Caco-2 (cell line): ENCODE measurements at regions not wholly inside any gene's neighbourhood (a gene's known extent, or its start where the extent isn't known, plus 50 kb on each side); places are given as distances from the start of the nearest gene placed in this dataset.

Source experiments
- BruUV-seq: library from RNA; stranded (reverse); fragments of 400-500 nt; replicated peaks from 2 replicates; lab custom pipeline; 2021; lab: Mats Ljungman, UMichigan
- CTCF ChIA-PET: fragments of 300-600 bp; sonication (Branson Sonifier 250); formaldehyde crosslinking; loops from one replicate; lab custom pipeline; 2022; ENCODE audit warnings: antibody characterized with exemption; lab: Charles Lee
- POLR2A ChIA-PET: fragments of 300-600 bp; sonication (Branson Sonifier 250); formaldehyde crosslinking; loops from one replicate; lab custom pipeline; 2022; ENCODE audit warnings: antibody characterized with exemption; lab: Charles Lee
- DNase-seq, 2 experiments: peaks; one replicate each; pipeline versions ENCODE4 v3.0.0 to v3.0.0-alpha.2; 2020 to 2022
- H3K27me3 ChIP-seq: replicated peaks from 2 replicates; pipeline ENCODE4 v1.6.0; 2011; ENCODE audit warnings: low read length; ENCODE audit not compliant: control insufficient read depth, insufficient read depth
- H3K36me3 ChIP-seq: 2 replicates; pipeline ENCODE4 v1.5.1; 2011; ENCODE audit warnings: low read length; ENCODE audit not compliant: control insufficient read depth, insufficient read depth
- H3K4me1 ChIP-seq: fragments of 250-450 bp; sonication (Bioruptor Pico); 2 replicates; pipeline ENCODE4 v1.5.1; 2020; ENCODE audit warnings: mild to moderate bottlenecking
- H3K4me3 ChIP-seq: 2 replicates; pipeline ENCODE4 v1.5.1; 2011; ENCODE audit warnings: low read depth, mild to moderate bottlenecking, control low read depth, low read length
- H3K9me3 ChIP-seq: fragments of 250-450 bp; sonication (Bioruptor Pico); 2 replicates; pipeline ENCODE4 v1.5.1; 2020; ENCODE audit warnings: mild to moderate bottlenecking, moderate library complexity
- H3K27ac Mint-ChIP-seq: one replicate; pipeline ENCODE4 v1.8.0; 2022; ENCODE audit warnings: mixed read lengths; ENCODE audit not compliant: unreplicated experiment
- H3K27me3 Mint-ChIP-seq: one replicate; pipeline ENCODE4 v1.8.0; 2022; ENCODE audit warnings: mixed read lengths; ENCODE audit not compliant: insufficient read depth, unreplicated experiment
- H3K36me3 Mint-ChIP-seq: one replicate; pipeline ENCODE4 v1.8.0; 2022; ENCODE audit warnings: mild to moderate bottlenecking, mixed read lengths; ENCODE audit not compliant: insufficient read depth, unreplicated experiment
- H3K4me1 Mint-ChIP-seq: one replicate; pipeline ENCODE4 v1.8.0; 2022; ENCODE audit warnings: low read depth, mixed read lengths; ENCODE audit not compliant: unreplicated experiment
- H3K4me3 Mint-ChIP-seq: one replicate; pipeline ENCODE4 v1.8.0; 2022; ENCODE audit warnings: mild to moderate bottlenecking, moderate library complexity, mixed read lengths; ENCODE audit not compliant: unreplicated experiment
- H3K9me3 Mint-ChIP-seq: one replicate; pipeline ENCODE4 v1.8.0; 2022; ENCODE audit warnings: mixed read lengths; ENCODE audit not compliant: unreplicated experiment
- CTCF ChIP-seq, 2 experiments: fragments of 200-600 bp in 1 of 2; IDR thresholded peaks; 1 replicate in 1 of 2; 2 replicates in 1 of 2; pipeline versions ENCODE4 v1.5.1 to v1.8.0; 2011 to 2022; ENCODE audit warnings: antibody characterized with exemption in 1 of 2, control low read depth in 1 of 2, inconsistent platforms in 1 of 2, low read depth in 1 of 2, low read length in 1 of 2, mild to moderate bottlenecking in 1 of 2, moderate library complexity in 1 of 2; ENCODE audit not compliant: insufficient read depth in 1 of 2, severe bottlenecking in 1 of 2, unreplicated experiment in 1 of 2
- intact Hi-C: fragments of 100-400 bp; cut with micrococcal nuclease; formaldehyde crosslinking; loops from one replicate; pipeline ENCODE4 v1.10.0; 2022; ENCODE audit not compliant: unreplicated experiment

GRCh38 chr5:82905986-82906385, 171.2 kb downstream of the TMEM167A start:
- Histone ChIP-seq H3K36me3 (no peaks in the 10 kb centered on the region), H3K27me3 (no peaks in the 10 kb centered on the region), H3K4me3 (no peak overlapping the region), H3K9me3 (peaks cover 6% of the 10 kb centered on the region; the same call in 1 of the 2 replicates), H3K4me1 (no peaks in the 10 kb centered on the region)
- peaks cover 13% of the 10 kb centered on the region for H3K4me1 Mint-ChIP-seq
- H3K27ac Mint-ChIP-seq = no peak overlapping the region
- no peak for TF ChIP-seq CTCF (IDR thresholded peaks at IDR 0.05; ENCODE audit: insufficient read depth in 1 of 2, low read depth in 1 of 2, low read length in 1 of 2, severe bottlenecking in 1 of 2, unreplicated experiment in 1 of 2)
- H3K36me3 Mint-ChIP-seq = no peaks in the 10 kb centered on the region
- no TSS peak for BruUV-seq
- POLR2A ChIA-PET = no interaction called here
- H3K27me3 Mint-ChIP-seq = no peaks in the 10 kb centered on the region
- CTCF ChIA-PET = no interaction called here
- H3K4me3 Mint-ChIP-seq = no peak overlapping the region
- DNase-seq = no peak
- peaks cover 23% of the 10 kb centered on the region for H3K9me3 Mint-ChIP-seq
- intact Hi-C loops = no loop called here

DNA sequence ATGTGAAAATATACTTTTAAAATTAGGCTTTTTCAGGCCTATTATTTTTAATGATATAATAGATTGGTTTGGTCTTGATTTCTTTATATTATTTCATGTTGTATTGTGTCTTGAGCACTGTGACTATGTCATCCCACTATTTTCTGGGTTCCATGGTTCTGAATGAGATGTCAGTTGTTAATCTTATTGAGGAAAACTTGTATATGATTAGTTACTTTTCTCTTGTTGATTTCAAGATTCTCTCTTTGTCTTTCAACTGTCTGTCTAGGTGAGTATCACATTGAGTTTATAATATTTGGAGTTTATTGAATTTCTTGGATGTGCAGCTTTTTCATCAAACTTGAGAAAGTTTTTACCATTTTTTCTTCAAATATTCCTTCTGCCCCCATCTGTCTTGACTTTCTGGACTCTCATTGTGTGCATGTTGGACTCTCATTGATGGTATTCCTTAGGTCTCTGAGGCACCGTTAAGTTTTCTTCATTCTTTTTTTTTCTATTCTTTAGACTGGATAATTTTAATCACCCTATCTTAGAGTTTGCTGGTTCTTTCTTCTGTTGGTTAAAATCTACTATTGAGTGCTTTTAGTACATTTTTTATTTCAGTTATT, 175.8 kb downstream of the TMEM167A start:
- Mint-ChIP-seq H3K9me3 (peaks cover 42% of the 10 kb centered on the region), H3K27ac (no peak overlapping the region)
- BruUV-seq = no TSS peak

GRCh38 chr5:82894716-82895115, 182.5 kb downstream of the TMEM167A start:
- H3K27me3 Mint-ChIP-seq = no peaks in the 10 kb centered on the region
- ChIA-PET CTCF (no interaction called here), POLR2A (interaction anchor here (0.7 kb wide), 1 partner anchor 73 kb away, joined by 4 read pairs; no protein-coding TSS in a partner anchor)
- Histone ChIP-seq H3K4me3 (no peak overlapping the region), H3K9me3 (no peaks in the 10 kb centered on the region), H3K27me3 (no peaks in the 10 kb centered on the region), H3K36me3 (no peaks in the 10 kb centered on the region), H3K4me1 (no peaks in the 10 kb centered on the region)
- no peaks in the 10 kb centered on the region for H3K4me1 Mint-ChIP-seq
- DNase-seq = no peak
- no TSS peak for BruUV-seq
- intact Hi-C loops = no loop called here
- no peak overlapping the region for H3K27ac Mint-ChIP-seq
- H3K9me3 Mint-ChIP-seq = peaks cover 19% of the 10 kb centered on the region
- H3K4me3 Mint-ChIP-seq = no peak overlapping the region
- no peak for TF ChIP-seq CTCF (IDR thresholded peaks at IDR 0.05; ENCODE audit: insufficient read depth in 1 of 2, low read depth in 1 of 2, low read length in 1 of 2, severe bottlenecking in 1 of 2, unreplicated experiment in 1 of 2)
- H3K36me3 Mint-ChIP-seq = no peaks in the 10 kb centered on the region

More for the DNA sequence above, 175.8 kb downstream of the TMEM167A start:
- intact Hi-C loops = no loop called here
- Histone ChIP-seq H3K9me3 (peaks cover 6% of the 10 kb centered on the region; the same call in 1 of the 2 replicates), H3K4me1 (no peaks in the 10 kb centered on the region), H3K36me3 (no peaks in the 10 kb centered on the region), H3K27me3 (no peaks in the 10 kb centered on the region), H3K4me3 (no peak overlapping the region)
- Mint-ChIP-seq H3K27me3 (no peaks in the 10 kb centered on the region), H3K36me3 (no peaks in the 10 kb centered on the region), H3K4me3 (no peak overlapping the region), H3K4me1 (peaks cover 13% of the 10 kb centered on the region)
- CTCF ChIA-PET = no interaction called here
- POLR2A ChIA-PET = no interaction called here
- no peak for DNase-seq
- TF ChIP-seq CTCF (IDR thresholded peaks at IDR 0.05; ENCODE audit: insufficient read depth in 1 of 2, low read depth in 1 of 2, low read length in 1 of 2, severe bottlenecking in 1 of 2, unreplicated experiment in 1 of 2) = no peak
